GM23248 (cell line): ENCODE measurements at regions not wholly inside any gene's neighbourhood (a gene's known extent, or its start where the extent isn't known, plus 50 kb on each side); places are given as distances from the start of the nearest gene placed in this dataset.

Source experiments
- DNase-seq: peaks from one replicate; pipeline ENCODE4 v3.0.0-alpha.2; 2015
- H2AFZ ChIP-seq: fragments of 200-600 bp; sonication (generic); 2 replicates; pipeline ENCODE4 v1.6.1; 2016; ENCODE audit warnings: antibody characterized with exemption
- H3F3A ChIP-seq: fragments of 200-600 bp; sonication (generic); 2 replicates; pipeline ENCODE4 v1.6.1; 2016; ENCODE audit warnings: mild to moderate bottlenecking, antibody characterized with exemption, mixed run types; ENCODE audit not compliant: insufficient read depth
- H3K27ac ChIP-seq: fragments of 200-600 bp; sonication (generic); 2 replicates; pipeline ENCODE4 v1.5.1; 2016; ENCODE audit warnings: mild to moderate bottlenecking
- H3K27me3 ChIP-seq: fragments of 200-600 bp; sonication (generic); replicated peaks from 2 replicates; pipeline ENCODE4 v1.6.1; 2016; ENCODE audit warnings: mild to moderate bottlenecking; ENCODE audit not compliant: insufficient read depth
- H3K36me3 ChIP-seq: fragments of 200-600 bp; sonication (generic); 2 replicates; pipeline ENCODE4 v1.6.1; 2016; ENCODE audit warnings: low read depth, mild to moderate bottlenecking
- H3K4me1 ChIP-seq: fragments of 200-600 bp; sonication (generic); 2 replicates; pipeline ENCODE4 v1.6.1; 2016; ENCODE audit warnings: mild to moderate bottlenecking; ENCODE audit not compliant: insufficient read depth
- H3K4me2 ChIP-seq: fragments of 200-600 bp; sonication (generic); one replicate; pipeline ENCODE4 v1.6.1; 2016; ENCODE audit warnings: mild to moderate bottlenecking; ENCODE audit not compliant: unreplicated experiment
- H3K4me3 ChIP-seq: fragments of 200-600 bp; sonication (generic); 2 replicates; pipeline ENCODE4 v1.5.1; 2016; ENCODE audit warnings: mild to moderate bottlenecking
- H3K79me2 ChIP-seq: fragments of 200-600 bp; sonication (generic); 2 replicates; pipeline ENCODE4 v1.6.1; 2016; ENCODE audit warnings: mild to moderate bottlenecking; ENCODE audit not compliant: insufficient read depth
- H3K9ac ChIP-seq: fragments of 200-600 bp; sonication (generic); 2 replicates; pipeline ENCODE4 v1.6.1; 2016; ENCODE audit warnings: mild to moderate bottlenecking
- H3K9me2 ChIP-seq: fragments of 200-600 bp; sonication (generic); 2 replicates; pipeline ENCODE4 v1.6.1; 2016; ENCODE audit warnings: mixed run types, mild to moderate bottlenecking, moderate library complexity; ENCODE audit not compliant: insufficient read depth
- H3K9me3 ChIP-seq: fragments of 200-600 bp; sonication (generic); one replicate; pipeline ENCODE4 v1.6.1; 2017; ENCODE audit warnings: low read depth
- H4K20me1 ChIP-seq: fragments of 200-600 bp; sonication (generic); 2 replicates; pipeline ENCODE4 v1.6.0; 2016; ENCODE audit not compliant: insufficient read depth
- EZH2 ChIP-seq: fragments of 200-600 bp; sonication (generic); IDR thresholded peaks from 2 replicates; pipeline ENCODE4 v1.6.1; 2018; ENCODE audit warnings: antibody characterized with exemption, mild to moderate bottlenecking; ENCODE audit not compliant: insufficient read depth, poor library complexity, severe bottlenecking
- EZH2phosphoT487 ChIP-seq: fragments of 200-600 bp; sonication (generic); IDR thresholded peaks from 2 replicates; pipeline ENCODE4 v1.6.1; 2018; ENCODE audit warnings: antibody characterized with exemption, moderate library complexity, mild to moderate bottlenecking, low read depth; ENCODE audit not compliant: insufficient read depth
- WGBS, 2 experiments: methylation state at CpG; one replicate each; pipeline ENCODE4 v1.1.6; 2015 to 2017; ENCODE audit warnings: low lambda C conversion rate in 2 of 2, low coverage in 1 of 2; ENCODE audit errors: missing lambda C conversion rate in 2 of 2; 5-methylcytosine and 5-hydroxymethylcytosine counted together
- in situ Hi-C: fragments of 300-500 bp; cut with MboI; formaldehyde crosslinking; loops from 2 replicates; pipeline ENCODE4 v1.15.0; 2020

GRCh38 chr10:100615908-100616307, 80.2 kb downstream of the HIF1AN start:
- Histone ChIP-seq H4K20me1 (no peaks in the 10 kb centered on the region), H3K27ac (no peak overlapping the region), H3K4me2 (no peak overlapping the region), H3K9me2 (no peaks in the 10 kb centered on the region), H3K36me3 (no peaks in the 10 kb centered on the region), H3K79me2 (no peaks in the 10 kb centered on the region), H3K9me3 (no peaks in the 10 kb centered on the region), H2AFZ (no peak overlapping the region), H3K4me3 (no peak overlapping the region), H3K4me1 (no peaks in the 10 kb centered on the region), H3F3A (no peaks in the 10 kb centered on the region), H3K27me3 (peaks cover 59% of the 10 kb centered on the region), H3K9ac (no peak overlapping the region)
- in situ Hi-C loops: no loop called here
- 42 to 44% methylated on average over 5 of the region's 5 CpGs for WGBS, 2 experiments
- DNase-seq: no peak
- TF ChIP-seq EZH2 (no peak), EZH2phosphoT487 (no peak)

GRCh38 chr10:100618091-100618615, 82.4 kb downstream of the HIF1AN start:
- Histone ChIP-seq H3K9me2 (no peaks in the 10 kb centered on the region), H2AFZ (no peak overlapping the region), H3K4me3 (no peak overlapping the region), H3K27me3 (peaks cover 59% of the 10 kb centered on the region), H3K9ac (no peak overlapping the region), H3F3A (no peaks in the 10 kb centered on the region), H3K27ac (no peak overlapping the region), H3K79me2 (no peaks in the 10 kb centered on the region), H3K4me1 (no peaks in the 10 kb centered on the region), H3K4me2 (no peak overlapping the region), H3K36me3 (no peaks in the 10 kb centered on the region), H4K20me1 (no peaks in the 10 kb centered on the region), H3K9me3 (no peaks in the 10 kb centered on the region)
- in situ Hi-C loops: no loop called here
- no peak for DNase-seq
- TF ChIP-seq EZH2phosphoT487 (no peak), EZH2 (no peak)
- WGBS, 2 experiments: 53 to 56% methylated on average over 9 to 11 of the region's 11 CpGs

- in situ Hi-C loops: no loop called here
- Histone ChIP-seq H3K4me2 (no peak overlapping the region), H3K9ac (no peak overlapping the region), H3F3A (no peaks in the 10 kb centered on the region), H2AFZ (no peak overlapping the region), H3K4me1 (no peaks in the 10 kb centered on the region), H3K27me3 (peaks cover 55% of the 10 kb centered on the region), H3K9me2 (no peaks in the 10 kb centered on the region), H4K20me1 (no peaks in the 10 kb centered on the region), H3K9me3 (no peaks in the 10 kb centered on the region), H3K36me3 (no peaks in the 10 kb centered on the region), H3K27ac (no peak overlapping the region), H3K4me3 (no peak overlapping the region), H3K79me2 (no peaks in the 10 kb centered on the region)
- WGBS, 2 experiments: 43 to 52% methylated on average over 5 of the region's 5 CpGs
- no peak for TF ChIP-seq EZH2
- TF ChIP-seq EZH2phosphoT487: no peak
- DNase-seq: no peak
Observed at GRCh38 chr10:100618632-100619255, 83.0 kb downstream of the HIF1AN start.

GRCh38 chr10:100620087-100620835, 84.5 kb downstream of the HIF1AN start:
- Histone ChIP-seq H3K9ac (no peak overlapping the region), H3K4me3 (no peak overlapping the region), H3K79me2 (no peaks in the 10 kb centered on the region), H3K36me3 (no peaks in the 10 kb centered on the region), H3K27me3 (peaks cover 63% of the 10 kb centered on the region), H3K27ac (no peak overlapping the region), H3K9me3 (no peaks in the 10 kb centered on the region), H3K9me2 (no peaks in the 10 kb centered on the region), H3F3A (no peaks in the 10 kb centered on the region), H2AFZ (no peak overlapping the region), H3K4me2 (no peak overlapping the region), H4K20me1 (no peaks in the 10 kb centered on the region), H3K4me1 (no peaks in the 10 kb centered on the region)
- TF ChIP-seq EZH2 (no peak), EZH2phosphoT487 (no peak)
- DNase-seq: no peak
- WGBS, 2 experiments: 30 to 39% methylated on average over 6 of the region's 6 CpGs
- in situ Hi-C loops: no loop called here
